GM18517 (cell line): ENCODE measurements at regions not wholly inside any gene's neighbourhood (a gene's known extent, or its start where the extent isn't known, plus 50 kb on each side); places are given as distances from the start of the nearest gene placed in this dataset.

Experiments used
- ATAC-seq: cut with Tn5 transposase; IDR thresholded peaks from one replicate; pipeline ENCODE4 v1.9.1; 2021; ENCODE audit warnings: mild to moderate bottlenecking, moderate library complexity; ENCODE audit not compliant: unreplicated experiment

DNA sequence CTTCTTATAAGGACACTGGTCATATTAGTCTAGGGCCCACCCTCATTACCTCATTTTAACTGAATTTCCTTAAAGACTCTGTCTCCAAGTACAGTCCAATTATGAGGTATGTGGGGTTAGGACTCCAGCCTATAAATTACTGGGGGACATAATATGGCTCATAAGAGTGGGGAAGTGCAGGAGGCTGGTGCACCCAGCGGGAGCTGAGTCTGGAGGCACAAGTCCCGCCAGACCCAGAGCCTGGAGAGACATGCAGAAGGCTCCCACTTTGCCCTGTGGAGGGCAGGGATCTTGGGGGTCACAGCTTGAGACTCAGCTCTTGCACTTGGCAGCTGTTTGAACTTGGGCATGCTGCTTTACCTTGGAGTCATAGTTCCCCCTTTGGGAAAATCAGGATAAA, 250.4 kb downstream of the RHOU start:
- no peak for ATAC-seq

DNA sequence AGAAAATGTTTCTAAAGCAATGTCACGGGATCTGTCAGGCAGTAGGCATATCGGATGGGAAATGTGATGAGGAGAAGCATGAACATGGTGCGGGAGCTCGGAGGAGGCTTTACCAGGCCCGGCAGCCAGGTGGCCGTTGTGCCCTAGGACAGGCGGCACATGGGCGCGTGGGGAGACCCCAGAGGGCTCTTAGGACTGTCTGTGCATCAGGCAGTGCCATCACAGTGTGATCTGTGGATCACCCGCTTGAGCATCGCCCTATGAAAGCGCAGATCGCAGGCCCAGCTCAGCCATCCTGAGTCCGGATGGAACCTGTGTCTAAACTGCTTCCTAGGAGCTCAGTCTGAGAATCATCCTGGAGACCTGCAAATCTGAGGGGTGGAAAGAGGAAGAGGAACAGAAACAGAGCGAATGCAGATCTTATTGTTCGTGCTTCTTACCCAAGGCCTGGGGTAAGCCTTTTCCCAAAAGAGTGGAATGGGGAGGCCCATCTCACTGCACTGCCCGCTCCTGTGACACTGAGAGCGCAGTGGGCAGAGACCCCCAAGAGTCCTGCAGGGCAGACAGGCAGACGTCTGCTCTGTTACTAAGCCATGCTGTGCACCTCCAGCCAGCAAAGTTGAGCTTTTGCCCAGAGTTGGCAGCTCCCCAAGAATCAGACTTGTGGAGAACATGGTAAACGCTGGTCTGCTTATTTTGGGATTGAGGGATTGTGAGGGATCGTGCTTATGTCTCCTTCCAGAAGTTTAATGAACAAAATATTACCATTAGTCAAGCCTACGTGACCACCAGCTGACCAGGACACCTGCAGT, 251.0 kb downstream of the RHOU start:
- no peak for ATAC-seq

- ATAC-seq, result no peak
Measured at GRCh38 chr1:228987286-228987685, 252.0 kb downstream of the RHOU start.

DNA sequence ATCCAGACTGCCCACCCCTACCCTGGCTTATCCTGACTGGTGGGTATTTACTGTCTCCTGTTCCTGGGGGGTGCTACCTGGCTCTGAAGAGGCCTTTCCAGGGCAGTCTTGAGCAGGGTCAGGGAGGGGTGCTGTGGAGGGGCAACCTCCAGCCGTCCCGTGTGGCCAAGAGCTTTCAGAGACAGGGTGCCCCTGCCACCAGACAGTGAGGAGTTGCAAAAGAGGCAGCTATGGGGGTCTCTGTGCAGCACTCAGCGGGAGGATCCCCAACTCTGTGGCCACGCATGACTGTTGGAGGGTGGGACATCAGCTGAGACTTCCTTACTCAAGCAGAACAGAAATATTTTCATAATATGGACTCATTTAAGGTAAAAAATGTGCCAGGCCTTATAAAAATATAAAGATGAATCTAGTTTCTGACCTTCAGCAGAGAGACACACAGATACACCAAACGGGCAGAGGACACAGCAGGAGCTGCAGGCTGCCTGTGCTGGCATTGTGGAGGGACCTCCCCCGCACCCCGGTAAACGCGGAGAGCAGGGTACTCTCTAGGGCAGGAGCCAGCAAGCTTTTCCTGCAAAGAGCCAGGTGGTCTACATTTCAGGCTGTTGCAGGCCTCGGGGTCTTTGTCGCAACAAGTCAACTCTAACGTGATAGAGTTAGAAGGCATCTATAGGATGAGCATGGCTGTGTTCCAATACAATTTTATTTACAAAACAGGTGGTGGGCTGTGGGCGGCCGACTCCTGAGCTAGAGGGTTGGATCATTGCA, 252.6 kb downstream of the RHOU start:
- no peak for ATAC-seq

GRCh38 chr1:228988664-228989063, 253.4 kb downstream of the RHOU start:
- ATAC-seq, result no peak

- ATAC-seq, result no peak
Measured at GRCh38 chr1:228989176-228989575, 253.9 kb downstream of the RHOU start.

DNA sequence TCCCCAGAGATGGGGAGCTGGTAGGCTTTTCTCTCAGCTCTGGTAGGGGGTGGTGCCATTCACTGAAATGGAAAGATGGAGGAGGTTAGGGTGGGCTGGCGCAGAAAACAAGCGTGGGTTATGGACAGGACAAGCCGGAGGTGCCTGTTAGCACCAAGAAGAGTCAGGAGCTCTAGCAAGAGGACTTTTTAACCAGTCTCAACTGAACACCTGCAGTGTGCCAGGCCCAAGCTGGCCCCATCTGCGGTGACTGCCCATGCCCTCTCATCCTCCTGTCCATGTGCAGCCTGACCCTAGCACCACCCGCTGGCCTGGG, 254.4 kb downstream of the RHOU start:
- ATAC-seq, result no peak

DNA sequence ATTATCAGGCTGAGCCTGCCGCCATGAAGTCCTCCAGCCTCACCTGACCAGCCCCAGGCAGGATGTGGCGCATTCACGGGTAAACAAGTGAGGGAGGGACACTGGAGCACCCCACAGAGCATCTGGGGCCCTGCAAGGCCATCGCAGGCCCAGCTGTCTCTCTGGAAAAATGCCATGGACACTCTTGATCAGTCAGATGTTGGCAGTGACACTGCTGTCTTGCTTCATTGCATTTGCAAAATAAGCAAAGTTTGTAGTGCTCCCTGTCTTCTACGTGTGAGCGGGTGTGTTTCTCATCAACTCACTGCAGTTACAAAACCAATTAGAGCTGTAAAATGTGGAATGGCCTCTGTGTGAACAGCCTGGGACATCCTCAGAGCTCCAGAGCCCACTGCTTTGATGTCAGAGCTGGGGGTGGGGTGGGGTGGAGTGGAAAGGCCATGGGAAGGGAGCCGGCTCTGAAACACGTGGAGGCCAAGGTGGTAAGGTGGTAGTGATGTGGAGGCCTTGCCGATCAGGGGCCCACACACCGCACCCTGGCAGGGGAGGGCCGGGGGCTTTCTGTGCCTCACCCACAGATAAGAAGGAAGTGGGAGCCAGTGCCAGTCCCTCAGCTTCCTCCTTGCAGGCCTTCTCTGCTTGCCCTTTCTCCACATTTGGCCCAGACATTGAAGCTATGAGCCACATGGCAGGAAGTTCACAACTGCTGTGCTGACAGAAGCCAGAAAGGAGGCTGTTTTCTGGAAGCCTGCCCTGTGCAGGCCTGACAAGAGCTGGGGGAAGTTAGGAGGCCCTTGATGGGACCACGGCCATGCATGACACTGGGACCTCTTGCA, 254.9 kb downstream of the RHOU start:
- no peak for ATAC-seq

- ATAC-seq, result no peak
Measured at GRCh38 chr1:228990906-228991569, 255.8 kb downstream of the RHOU start.

DNA sequence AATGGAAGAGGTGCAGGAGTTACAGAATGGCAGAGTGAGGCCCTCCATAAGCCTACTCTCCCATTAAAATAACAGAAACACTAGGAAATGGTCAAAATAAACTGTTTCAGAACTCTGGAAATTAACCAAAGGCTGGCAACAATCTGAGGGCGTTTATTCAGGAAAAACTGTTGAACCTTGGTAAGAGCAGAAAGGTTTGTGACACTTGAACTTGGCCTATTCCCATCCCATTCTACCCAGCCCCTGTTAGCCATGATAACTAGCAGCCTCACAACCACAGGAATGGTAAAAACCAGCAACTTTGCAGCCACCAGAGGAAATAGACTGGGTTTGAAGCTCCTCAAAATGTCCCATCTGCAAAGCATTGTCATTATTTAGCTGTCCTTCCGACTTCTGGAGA, 256.8 kb downstream of the RHOU start:
- ATAC-seq, result no peak

GRCh38 chr1:228992907-228993535, 257.7 kb downstream of the RHOU start:
- ATAC-seq, result no peak

DNA sequence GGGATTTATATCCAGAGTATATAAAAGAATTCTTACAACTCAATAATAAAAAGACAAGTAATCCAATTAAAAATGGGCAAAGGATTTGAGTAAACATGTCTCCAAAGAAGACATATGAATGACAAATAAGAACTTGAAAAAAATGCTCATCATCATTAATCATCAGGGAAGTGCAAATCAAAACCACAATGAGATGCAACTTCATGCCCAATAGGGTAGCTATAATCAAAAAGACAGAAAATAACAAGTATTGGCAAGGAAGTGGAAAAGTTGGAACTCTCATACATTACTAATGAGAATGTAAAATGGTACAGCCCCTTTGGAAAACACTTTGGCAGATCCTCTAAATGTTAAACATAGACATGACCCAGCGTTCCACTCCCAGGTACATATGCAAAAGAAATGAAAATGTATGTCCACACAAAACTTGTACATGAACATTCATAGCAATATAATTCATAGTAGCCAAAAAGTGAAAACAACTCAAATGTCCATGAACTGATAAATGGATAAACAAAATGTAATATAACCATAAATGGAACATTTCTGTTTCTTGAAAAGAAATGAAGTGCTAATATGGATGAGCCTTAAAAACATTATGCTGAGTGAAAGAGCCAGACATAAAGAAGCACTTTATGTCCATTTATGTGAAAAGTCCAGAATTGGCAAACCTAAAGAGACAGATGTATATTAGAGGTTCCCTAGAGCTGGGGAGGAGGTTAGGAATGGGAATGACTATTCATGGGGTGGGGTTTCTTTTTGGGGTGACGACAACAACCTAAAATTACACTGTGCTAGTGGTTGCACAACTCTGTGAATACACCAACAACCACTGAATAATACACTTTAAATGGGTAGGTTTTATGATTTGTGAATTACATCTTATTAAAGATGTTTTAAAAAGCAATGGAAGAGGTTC, 259.7 kb downstream of the RHOU start:
- no peak for ATAC-seq

GRCh38 chr1:228996281-228996680, 261.0 kb downstream of the RHOU start:
- no peak for ATAC-seq

DNA sequence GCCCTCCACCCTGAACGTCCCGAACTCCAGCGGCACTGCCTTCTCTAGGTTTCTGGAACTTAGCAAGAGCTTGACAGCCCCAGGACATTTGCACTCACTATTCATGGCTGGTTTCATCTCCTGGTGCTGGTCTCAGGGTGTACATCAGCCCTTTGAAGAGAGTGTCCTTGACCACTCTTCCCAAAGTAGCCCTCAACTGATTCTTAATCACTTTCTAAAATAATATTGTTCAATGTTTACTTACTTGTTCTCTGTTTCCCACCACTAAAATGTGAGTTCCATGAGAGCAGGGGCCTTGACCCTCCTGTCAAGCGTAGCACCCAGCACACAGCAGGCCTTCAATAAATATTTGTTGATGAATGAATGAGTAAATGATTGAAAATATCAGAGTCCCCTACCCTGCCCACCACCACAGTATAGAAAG, 262.5 kb downstream of the RHOU start:
- no peak for ATAC-seq

- ATAC-seq, result no peak
Measured at GRCh38 chr1:228998179-228998578, 262.9 kb downstream of the RHOU start.

DNA sequence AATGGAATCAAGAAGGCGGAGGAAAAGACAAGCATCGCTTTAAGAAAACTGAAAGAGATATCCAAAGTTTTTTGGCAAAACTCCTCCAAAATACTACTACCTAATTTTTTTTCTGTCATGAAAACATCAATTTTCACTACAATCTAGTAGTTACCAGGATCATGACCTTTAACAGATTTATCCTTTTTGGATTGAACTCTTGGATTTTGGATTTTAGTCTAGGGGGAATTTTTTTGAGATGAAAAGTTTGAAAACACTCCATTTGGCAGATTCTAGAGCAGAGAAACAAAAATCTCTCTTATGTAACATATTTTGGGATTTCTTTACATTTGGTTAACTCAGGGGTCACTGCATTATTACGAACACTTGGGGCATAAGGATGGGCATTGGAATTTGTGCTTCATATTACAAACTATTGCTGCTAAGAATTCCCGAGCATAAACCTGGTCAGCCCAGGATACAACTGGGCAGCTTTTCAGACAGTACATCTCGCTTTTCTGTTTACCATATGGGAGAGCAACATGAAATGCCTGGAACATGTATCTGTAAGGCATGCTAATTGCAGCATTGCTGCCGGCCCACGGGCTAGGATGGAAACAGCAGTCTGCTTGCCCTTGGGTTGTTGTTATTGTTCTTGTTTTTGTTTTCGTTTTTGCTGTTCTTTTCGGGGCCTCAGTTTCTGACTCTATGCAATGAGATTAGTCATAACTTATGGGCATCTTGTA, 264.3 kb downstream of the RHOU start:
- ATAC-seq, result no peak

- ATAC-seq, result no peak
Measured at GRCh38 chr1:229000187-229000586, 264.9 kb downstream of the RHOU start.

GRCh38 chr1:229001467-229002011, 266.3 kb downstream of the RHOU start:
- no peak for ATAC-seq

DNA sequence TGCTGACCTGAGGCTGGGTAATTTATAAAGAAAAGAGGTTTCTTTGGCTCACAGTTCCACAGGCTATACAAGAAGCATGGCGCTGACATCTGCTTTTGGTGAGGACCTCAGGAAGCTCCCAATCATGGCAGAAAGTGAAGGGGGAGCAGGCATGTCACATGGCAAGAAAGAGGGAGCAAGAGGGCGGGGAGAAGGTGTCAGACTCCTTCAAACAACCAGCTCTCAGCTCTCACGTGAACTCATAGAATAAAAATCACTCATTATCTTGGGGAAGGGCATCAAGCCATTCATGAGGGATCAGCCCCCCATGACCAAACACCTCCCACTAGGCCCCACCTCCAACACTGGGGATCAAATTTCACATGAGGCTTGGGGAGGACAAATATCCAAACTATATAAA, 266.8 kb downstream of the RHOU start:
- ATAC-seq, result no peak
